A673 (cell line): ENCODE measurements at regions not wholly inside any gene's neighbourhood (a gene's known extent, or its start where the extent isn't known, plus 50 kb on each side); places are given as distances from the start of the nearest gene placed in this dataset.

Experiments used
- EZH2 ChIP-seq: fragments of 200-600 bp; sonication (generic); IDR thresholded peaks from 2 replicates; pipeline ENCODE4 v1.6.1; 2017; ENCODE audit warnings: borderline replicate concordance, low read depth, mild to moderate bottlenecking, mixed read lengths, antibody characterized with exemption, low read length; ENCODE audit not compliant: poor library complexity, severe bottlenecking
- TF ChIP-seq, protein P1 (sequence below): fragments of 300-800, 200-600 bp; sonication (generic); conservative IDR thresholded peaks from 2 replicates; pipeline ENCODE4 v1.5.1; 2017; ENCODE audit warnings: low read depth, mild to moderate bottlenecking, antibody characterized with exemption, low read length, moderate library complexity, mixed read lengths

DNA sequence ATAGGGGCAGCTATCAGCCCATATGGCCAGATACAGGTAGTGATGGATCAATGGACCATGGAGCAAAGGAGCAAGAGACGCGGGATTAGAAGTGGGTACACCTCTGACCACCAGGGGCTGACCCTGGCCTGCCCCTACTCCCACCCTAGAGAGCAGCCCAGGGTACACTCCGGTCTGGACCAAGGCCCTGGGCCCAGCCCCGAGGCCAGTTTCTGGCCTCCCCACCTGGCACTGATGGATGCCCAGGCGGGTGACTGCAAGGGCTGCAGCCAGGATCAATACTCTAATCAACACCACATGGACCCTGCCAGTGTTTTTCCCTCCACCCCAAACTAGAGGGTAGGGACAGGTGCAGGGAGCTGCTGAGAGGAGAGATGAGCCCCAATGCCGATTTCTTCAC is 74.1 kb upstream of the NECTIN1 start:
- TF ChIP-seq, protein P1, sequence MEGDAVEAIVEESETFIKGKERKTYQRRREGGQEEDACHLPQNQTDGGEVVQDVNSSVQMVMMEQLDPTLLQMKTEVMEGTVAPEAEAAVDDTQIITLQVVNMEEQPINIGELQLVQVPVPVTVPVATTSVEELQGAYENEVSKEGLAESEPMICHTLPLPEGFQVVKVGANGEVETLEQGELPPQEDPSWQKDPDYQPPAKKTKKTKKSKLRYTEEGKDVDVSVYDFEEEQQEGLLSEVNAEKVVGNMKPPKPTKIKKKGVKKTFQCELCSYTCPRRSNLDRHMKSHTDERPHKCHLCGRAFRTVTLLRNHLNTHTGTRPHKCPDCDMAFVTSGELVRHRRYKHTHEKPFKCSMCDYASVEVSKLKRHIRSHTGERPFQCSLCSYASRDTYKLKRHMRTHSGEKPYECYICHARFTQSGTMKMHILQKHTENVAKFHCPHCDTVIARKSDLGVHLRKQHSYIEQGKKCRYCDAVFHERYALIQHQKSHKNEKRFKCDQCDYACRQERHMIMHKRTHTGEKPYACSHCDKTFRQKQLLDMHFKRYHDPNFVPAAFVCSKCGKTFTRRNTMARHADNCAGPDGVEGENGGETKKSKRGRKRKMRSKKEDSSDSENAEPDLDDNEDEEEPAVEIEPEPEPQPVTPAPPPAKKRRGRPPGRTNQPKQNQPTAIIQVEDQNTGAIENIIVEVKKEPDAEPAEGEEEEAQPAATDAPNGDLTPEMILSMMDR = no peak
- TF ChIP-seq EZH2 = no peak
